Activated CD8-positive, alpha-beta memory T cell treated with anti-CD3 and anti-CD28 coated beads, Interleukin-2, amount 50 U/mL, for 1 hour (primary cell): ENCODE measurements at regions not wholly inside any gene's neighbourhood (a gene's known extent, or its start where the extent isn't known, plus 50 kb on each side); places are given as distances from the start of the nearest gene placed in this dataset.

Experiments used
- DNase-seq: peaks from one replicate; pipeline ENCODE4 v3.0.0-alpha.2; 2020; ENCODE audit errors: extremely low read depth

DNA sequence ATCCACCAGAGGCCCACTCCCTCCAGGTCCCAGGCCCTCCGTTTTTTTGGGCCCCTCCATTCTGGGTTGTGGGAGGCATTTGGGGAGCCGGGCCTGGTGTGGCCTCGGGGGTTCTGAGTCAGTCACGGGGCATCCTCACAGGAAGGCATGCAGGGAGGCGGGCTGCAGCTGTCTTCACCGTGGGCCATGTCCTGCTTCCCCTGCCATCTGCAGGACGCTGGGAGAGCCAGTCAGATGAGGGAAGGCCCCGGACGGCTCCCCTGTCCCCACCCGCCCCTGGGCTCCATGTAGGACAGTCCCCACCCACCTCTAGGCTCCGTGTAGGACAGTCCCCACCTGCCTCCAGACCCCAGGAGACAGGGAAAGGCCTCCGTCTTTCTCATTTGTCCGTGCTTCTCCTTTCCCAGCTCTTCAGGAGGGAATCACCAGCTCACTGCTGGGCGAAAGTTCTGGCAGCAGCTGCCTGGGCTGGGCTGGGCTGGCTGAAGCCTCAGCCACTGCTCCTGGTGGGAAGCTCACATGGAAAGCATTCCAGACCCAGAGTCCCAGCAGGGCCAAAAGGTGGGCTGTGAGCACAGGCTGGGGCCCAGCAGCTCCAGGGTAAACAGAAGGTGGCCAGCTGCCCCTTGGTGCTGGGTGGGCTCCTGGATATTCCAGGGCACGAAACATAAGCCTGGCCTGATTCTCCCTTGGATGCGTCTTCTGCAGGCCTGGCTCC, 217.8 kb downstream of the KIF26A start:
- no peak for DNase-seq

DNA sequence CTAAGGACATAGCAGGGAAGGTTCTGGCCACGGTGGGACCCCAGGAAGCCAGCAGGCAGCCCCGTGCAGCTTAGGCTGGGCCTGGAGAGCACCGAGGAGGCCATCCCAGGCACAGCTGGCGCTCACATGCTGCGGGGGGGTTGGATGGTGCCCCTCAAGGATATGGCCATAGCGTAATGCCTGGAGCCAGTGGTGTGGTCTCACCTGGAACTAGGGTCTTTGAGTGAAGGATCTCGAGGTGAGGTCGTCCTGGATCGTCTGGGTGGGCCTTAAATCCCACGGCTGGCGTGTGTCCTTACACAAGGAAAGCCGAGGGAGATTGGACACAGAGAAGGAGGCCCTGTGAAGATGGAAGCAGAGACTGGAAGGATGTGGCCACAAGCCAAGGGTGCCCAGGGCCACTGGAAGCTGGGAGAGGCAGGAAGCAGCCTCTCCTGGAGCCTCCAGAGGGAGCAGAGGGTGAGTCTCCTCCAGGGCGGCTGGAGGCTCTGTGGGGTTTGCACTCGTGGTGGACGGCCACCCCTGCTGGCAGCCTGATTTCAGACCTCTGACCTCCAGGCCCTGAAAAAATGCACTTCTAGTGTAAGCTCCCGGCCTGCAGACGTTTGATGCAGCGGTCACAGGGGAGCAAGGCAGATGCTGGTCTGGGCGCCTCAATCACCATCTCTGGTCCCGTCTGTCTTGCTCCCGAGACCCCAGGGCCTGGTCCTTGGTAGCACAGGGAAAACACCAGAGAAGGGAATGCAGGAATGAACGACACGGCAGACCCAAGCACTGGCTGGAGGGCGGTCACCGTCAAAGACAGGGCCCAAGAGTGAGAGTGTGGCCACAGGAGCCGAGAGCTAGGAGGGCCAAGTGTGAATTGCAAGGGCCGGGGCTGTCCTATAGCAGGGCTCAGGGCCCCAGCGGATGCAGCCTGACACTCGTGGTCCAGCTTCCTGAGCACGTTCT, 218.6 kb downstream of the KIF26A start:
- DNase-seq, result no peak

DNA sequence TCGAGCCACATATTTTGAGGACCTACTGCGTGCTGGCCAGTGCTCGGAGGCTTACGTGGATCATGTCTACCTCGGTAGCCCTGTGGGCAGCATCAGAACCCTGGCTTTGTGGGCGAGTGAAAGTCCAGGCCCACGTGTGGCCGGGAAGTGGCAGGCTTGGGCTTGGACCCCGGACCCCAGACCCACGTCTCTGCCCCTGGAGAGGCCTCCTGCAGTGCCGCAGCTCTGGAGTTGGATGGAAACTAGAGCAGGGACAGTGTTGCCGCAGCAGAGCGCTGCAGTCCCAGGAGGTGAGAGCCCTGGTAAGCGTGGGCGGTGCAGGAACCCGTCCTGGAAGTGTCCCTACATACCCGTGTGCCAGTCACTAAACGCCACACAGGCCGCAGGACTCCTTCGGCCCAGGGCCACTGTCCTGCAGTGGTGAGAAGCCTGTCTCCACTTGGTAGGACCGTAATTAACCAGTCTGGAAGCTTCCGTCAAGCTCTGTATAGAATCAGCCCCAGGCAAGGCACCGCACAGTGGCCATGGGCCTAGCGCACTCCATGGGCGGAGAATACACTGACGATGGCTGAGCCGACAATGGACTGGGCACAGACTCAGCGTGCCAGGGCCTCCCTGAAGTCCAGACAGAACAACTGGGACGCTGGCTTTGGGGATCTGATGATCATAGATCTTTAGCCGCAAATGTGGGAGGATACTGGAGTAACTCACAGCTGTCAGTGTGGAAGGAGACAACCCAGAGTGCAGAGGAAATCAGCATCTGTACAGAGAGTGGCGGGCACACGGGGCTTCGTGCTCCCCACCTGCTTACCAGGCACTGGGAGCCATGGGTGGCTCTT, 219.5 kb downstream of the KIF26A start:
- DNase-seq, result no peak

DNA sequence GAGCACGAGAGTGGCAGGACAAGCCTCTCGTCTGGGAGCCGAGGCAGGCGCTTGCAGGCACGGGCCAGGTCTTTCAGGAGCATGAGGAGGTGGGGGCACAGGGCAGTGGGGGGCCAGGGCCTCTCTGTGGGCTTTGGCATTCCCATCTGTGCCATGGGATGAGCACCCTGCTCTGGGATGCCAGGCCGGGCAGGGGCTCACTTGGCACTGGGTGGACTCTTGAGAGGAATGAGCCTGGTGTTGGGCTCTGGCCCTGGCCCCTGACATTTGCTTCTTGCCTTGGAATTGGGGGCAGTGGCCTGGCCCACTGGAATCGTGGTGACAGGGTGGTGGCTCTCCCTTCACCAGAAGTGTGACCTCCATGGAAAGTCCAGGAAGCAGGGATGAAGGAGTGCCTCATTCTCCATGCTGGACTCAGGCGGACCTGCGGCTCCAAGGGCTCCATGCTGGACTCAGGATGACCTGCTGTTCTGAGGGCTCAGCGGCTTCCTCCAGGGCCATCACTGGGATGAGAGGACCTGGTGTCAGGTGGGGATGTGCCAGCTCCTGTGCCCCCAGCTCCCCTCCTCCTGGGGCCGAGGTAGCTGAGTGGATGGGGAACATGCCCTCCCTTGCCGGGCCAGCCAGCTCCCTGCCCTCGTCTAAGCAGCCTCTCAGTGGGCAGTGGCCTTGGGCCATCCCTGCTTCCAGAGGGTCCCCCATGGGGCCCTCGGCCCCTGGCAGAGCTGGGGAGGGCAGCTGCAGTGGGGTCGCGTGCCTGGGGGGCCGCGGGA, 220.3 kb downstream of the KIF26A start:
- no peak for DNase-seq

GRCh38 chr14:104359301-104359968, 220.1 kb upstream of the C14orf180 start:
- no peak for DNase-seq

DNA sequence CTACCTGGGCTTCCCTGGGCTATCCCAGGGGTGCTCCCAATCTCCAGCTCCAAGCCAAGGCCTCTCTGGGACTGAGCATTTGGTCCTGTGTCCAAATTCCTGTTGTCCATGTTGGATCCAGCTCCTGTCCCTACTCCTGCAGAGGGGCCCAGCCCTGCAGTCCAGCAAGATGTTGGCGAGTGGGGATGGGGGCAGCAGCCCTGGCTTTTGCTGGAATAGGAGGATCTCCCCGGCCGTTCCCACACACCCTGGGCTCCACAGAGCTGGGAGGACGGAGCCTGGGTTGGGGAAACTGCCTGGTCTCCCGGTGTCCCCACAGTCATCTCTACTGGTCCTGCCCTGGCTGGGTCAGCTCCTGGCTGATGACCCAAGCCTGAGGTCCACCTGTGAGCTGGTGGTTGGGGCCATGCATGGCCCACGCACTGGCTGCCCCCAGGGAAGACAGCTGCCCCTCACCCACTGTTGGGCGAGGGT, 219.6 kb upstream of the C14orf180 start:
- DNase-seq, result no peak

DNA sequence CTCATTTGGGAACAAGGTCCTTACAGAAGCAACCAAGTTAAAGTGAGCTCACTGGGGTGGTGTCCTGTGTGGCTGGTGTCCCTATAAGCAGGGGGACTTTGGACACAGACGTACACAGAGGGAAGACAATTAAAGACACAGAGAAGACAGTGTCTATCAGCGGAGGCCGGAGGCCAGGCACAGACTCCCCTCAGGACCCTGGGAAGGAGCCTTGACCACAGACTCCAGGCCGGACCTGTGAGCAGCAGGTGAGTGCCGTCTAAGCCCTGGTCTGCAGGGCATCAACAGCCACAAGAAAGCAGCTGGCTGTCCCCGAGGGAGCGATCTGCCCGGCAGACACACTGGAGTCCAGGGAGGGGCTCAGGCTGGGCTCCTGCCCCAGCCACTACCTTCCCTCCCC, 219.1 kb upstream of the C14orf180 start:
- no peak for DNase-seq

GRCh38 chr14:104361101-104361591, 218.4 kb upstream of the C14orf180 start:
- no peak for DNase-seq

GRCh38 chr14:104361921-104362681, 217.5 kb upstream of the C14orf180 start:
- no peak for DNase-seq

- DNase-seq, result no peak
These were observed 216.6 kb upstream of the C14orf180 start for GRCh38 chr14:104362761-104363605.

DNA sequence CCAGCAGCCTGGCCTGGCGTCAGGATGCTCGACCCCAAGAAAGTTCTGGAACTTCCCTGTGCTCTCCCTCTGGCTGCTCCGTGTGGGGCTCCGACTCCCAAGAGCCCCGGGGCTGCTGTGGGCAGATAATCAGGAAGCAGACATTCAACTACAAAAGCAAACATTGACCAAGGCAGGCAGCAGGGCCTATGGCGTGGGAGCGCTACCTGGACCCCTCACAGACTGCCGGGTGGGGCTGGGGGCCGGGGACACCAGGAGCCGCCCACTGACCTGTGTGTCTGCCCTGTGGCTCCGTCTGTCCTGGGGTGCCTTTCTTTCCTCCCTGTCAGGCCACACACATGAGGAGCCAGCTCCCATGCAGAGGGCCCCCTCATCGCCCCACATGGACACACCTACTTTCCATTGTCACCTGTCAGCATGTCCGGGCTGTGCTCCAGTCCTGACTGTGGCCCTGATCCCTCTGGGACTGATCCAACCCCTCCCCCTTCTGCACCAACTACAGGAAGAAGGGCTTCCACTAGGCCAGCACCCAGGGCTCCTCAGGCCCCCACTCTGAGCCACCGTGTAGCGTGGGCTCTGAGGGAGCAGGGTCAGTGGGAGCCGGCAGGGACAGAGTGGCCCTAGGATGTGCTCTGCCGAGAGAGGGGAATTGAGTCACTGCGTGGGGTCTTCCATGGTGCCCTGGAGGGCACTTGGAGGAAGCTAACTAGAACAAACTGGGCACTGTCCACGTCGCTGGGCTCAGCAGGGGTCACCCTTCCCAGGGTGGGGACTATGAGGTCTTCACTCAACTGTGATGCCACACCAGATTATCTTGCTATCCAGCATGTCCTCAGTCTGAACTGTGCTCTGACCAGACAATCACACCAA, 215.4 kb upstream of the C14orf180 start:
- DNase-seq, result no peak

DNA sequence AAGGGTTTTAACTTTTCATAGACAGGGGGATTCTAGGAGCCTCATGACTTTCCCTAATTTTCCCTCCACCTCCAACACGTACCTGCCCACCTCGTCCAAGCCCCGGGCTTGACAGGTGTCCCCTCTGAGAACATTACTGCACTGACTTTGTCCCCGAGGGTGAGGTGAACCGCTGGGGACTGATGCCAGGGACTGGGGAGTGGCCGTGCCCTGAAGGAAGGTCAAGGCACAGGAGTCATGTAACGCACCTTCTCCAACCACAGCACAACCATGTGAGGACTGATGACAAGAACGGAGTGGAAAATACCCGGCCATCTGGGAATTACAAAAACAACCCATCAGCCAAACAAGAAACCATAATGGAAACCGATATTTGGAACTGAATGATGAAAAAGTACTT, 214.7 kb upstream of the C14orf180 start:
- DNase-seq, result no peak

- no peak for DNase-seq
These were observed 212.4 kb upstream of the C14orf180 start for GRCh38 chr14:104366931-104367865.

DNA sequence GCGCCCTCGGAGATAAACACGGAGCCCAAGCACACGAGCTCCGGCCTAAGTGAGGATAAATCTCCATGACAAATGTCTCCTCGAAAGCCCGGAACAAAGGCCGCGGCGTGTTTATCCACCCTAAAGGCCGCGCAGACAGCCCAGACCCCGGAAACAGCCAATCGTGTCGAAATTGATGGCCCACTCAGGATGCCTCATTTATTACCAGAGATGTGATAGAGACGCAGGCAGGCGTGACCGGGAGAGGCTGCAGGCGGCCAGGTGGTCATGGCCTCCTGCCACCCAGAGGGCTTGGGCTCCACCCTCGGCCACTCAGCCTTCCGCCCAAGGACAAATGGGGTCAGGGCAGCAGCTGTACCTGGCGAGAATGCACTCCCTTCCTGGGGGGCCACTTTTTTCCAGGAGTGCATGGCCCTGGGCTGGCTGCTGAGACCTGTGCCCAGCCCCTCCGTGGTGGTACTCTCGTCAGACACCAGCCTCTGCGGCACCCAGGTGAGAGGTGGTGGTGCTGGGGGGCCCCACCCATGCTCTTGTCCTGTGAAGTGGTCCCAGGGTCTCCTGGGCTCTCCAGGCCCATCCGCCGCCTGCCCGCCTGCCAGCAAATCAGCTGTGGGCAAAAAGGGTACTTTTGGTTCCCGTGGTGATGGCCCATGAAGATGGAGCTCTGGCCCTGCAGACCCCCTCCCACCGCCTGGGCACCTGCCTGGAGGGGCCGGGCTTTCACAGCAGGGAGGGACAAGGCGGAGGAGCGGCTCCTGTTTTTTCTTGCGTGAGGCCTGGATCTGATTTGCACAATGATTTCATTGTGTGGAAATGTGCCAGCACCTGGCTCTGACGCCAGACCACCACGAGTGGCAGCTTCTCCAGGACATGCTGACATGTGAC, 211.5 kb upstream of the C14orf180 start:
- DNase-seq, result no peak

- DNase-seq, result no peak
These were observed 210.8 kb upstream of the C14orf180 start for GRCh38 chr14:104368751-104369100.

DNA sequence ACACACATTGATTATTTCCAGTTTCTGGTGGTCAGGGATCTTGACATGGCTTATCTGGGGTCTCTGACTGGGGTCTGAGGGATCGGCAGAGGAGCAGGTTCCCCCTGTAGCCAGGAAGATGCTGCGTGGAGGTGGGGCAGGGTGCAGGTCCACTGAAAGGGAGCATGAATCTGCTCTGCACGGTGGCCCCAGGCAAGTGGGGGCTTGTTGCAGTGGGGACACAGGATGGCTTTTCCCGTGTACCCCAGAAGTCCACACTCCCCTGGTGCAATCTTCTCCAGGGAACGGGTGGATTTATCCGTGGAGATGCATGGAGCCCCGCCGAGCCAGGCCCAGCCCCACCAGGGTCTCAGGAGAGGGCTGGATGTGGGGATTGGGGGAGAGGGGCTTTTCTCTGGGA, 210.4 kb upstream of the C14orf180 start:
- no peak for DNase-seq
